GM23248 (cell line): ENCODE measurements at regions not wholly inside any gene's neighbourhood (a gene's known extent, or its start where the extent isn't known, plus 50 kb on each side); places are given as distances from the start of the nearest gene placed in this dataset.

Source experiments
- EZH2 ChIP-seq: fragments of 200-600 bp; sonication (generic); IDR thresholded peaks from 2 replicates; pipeline ENCODE4 v1.6.1; 2018; ENCODE audit warnings: antibody characterized with exemption, mild to moderate bottlenecking; ENCODE audit not compliant: insufficient read depth, poor library complexity, severe bottlenecking
- EZH2phosphoT487 ChIP-seq: fragments of 200-600 bp; sonication (generic); IDR thresholded peaks from 2 replicates; pipeline ENCODE4 v1.6.1; 2018; ENCODE audit warnings: antibody characterized with exemption, moderate library complexity, mild to moderate bottlenecking, low read depth; ENCODE audit not compliant: insufficient read depth

DNA sequence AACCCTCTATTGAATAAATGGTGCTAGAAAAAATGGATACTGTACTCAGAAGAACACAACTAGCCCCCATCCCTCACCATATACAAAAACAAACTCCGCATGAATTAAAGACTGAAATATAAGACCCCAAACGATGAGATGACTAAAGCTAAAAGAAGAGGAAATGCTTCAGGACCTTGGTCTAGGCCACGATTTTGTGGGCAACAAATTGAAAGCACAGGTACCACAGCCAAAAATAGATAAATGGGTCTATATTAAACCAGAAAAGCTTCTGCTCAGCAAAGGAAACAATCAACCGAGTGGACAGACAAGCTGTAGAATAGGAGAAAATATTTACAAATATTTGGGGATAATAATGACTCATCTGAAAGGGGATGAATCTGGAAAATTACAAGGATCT lies 86.4 kb upstream of the DHRSX start:
- TF ChIP-seq EZH2phosphoT487: no peak
- TF ChIP-seq EZH2: no peak
